ENCODE measurements at regions not wholly inside any gene's neighbourhood (a gene's known extent, or its start where the extent isn't known, plus 50 kb on each side); places are given as distances from the start of the nearest gene placed in this dataset.
"Not testable (repeated sequence)": the region's sequence is repeated elsewhere in the genome, so short reads cannot be mapped to it uniquely, and the experiment has no call there.

GRCh38 chr4:112708772-112709171, 71.8 kb downstream of the LARP7 start:
- DNase-seq: no peak

- no peak for DNase-seq
Observed at GRCh38 chr4:112714922-112715901, 78.3 kb downstream of the LARP7 start.

GRCh38 chr4:112717856-112718255, 80.9 kb downstream of the LARP7 start:
- DNase-seq: no peak

GRCh38 chr4:112721627-112722026, 84.7 kb downstream of the LARP7 start:
- no peak for DNase-seq

GRCh38 chr4:112726041-112726440, 89.1 kb downstream of the LARP7 start:
- no peak for DNase-seq

GRCh38 chr4:112727728-112728127, 90.8 kb downstream of the LARP7 start:
- DNase-seq: not testable (repeated sequence)

- no peak for DNase-seq
Observed at GRCh38 chr4:112731715-112732114, 94.8 kb downstream of the LARP7 start.

- no peak for DNase-seq
Observed at GRCh38 chr4:112732142-112732541, 95.2 kb downstream of the LARP7 start.

- DNase-seq: no peak
Observed at GRCh38 chr4:112735474-112735951, 98.6 kb downstream of the LARP7 start.

- no peak for DNase-seq
Observed at GRCh38 chr4:112736718-112737135, 99.8 kb downstream of the LARP7 start.

GRCh38 chr4:112739442-112739841, 102.5 kb downstream of the LARP7 start:
- DNase-seq: no peak

- no peak for DNase-seq
Observed at GRCh38 chr4:112747036-112747435, 110.1 kb downstream of the LARP7 start.

- no peak for DNase-seq
Observed at GRCh38 chr4:112748352-112748878, 111.5 kb downstream of the LARP7 start.

- DNase-seq: not testable (repeated sequence)
Observed at GRCh38 chr4:112750749-112751148, 113.8 kb downstream of the LARP7 start.

GRCh38 chr4:112751447-112751846, 114.5 kb downstream of the LARP7 start:
- DNase-seq: no peak

GRCh38 chr4:112752061-112752460, 115.1 kb downstream of the LARP7 start:
- no peak for DNase-seq

- no peak for DNase-seq
Observed at GRCh38 chr4:112752510-112752909, 115.6 kb downstream of the LARP7 start.

- DNase-seq: no peak
Observed at GRCh38 chr4:112753333-112753732, 116.4 kb downstream of the LARP7 start.

- no peak for DNase-seq
Observed at GRCh38 chr4:112759313-112759712, 122.4 kb downstream of the LARP7 start.

GRCh38 chr4:112765317-112765974, 128.5 kb downstream of the LARP7 start:
- no peak for DNase-seq

- DNase-seq: no peak
Observed at GRCh38 chr4:112766422-112766821, 129.5 kb downstream of the LARP7 start.

GRCh38 chr4:112767386-112767785, 130.4 kb downstream of the LARP7 start:
- DNase-seq: no peak

- no peak for DNase-seq
Observed at GRCh38 chr4:112770114-112770513, 133.2 kb downstream of the LARP7 start.

GRCh38 chr4:112775801-112776200, 138.9 kb downstream of the LARP7 start:
- no peak for DNase-seq
